ENCODE measurements at regions not wholly inside any gene's neighbourhood (a gene's known extent, or its start where the extent isn't known, plus 50 kb on each side); places are given as distances from the start of the nearest gene placed in this dataset.

DNA sequence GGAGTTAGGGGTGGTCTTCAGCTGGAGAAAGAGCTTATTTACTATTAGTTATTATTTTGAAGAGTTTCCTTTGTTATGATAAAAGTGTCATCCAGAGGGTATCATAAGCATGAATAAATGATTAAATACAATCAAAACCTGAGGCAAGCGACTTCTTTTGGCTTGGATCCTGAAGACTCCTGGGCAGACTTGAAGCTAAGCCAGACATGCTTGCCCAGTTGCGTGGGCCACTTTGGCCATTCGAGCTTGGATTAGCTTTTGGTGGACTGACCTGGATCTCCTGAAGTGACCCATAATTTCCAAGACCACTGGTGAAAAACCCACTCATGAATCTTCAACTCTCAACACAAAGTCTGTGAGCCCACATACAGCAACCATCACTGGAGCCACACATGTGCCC, 335.8 kb downstream of the NR2F1-AS1 start:
- TF ChIP-seq, protein P1, sequence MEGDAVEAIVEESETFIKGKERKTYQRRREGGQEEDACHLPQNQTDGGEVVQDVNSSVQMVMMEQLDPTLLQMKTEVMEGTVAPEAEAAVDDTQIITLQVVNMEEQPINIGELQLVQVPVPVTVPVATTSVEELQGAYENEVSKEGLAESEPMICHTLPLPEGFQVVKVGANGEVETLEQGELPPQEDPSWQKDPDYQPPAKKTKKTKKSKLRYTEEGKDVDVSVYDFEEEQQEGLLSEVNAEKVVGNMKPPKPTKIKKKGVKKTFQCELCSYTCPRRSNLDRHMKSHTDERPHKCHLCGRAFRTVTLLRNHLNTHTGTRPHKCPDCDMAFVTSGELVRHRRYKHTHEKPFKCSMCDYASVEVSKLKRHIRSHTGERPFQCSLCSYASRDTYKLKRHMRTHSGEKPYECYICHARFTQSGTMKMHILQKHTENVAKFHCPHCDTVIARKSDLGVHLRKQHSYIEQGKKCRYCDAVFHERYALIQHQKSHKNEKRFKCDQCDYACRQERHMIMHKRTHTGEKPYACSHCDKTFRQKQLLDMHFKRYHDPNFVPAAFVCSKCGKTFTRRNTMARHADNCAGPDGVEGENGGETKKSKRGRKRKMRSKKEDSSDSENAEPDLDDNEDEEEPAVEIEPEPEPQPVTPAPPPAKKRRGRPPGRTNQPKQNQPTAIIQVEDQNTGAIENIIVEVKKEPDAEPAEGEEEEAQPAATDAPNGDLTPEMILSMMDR (IDR thresholded peaks at IDR 0.05), result no peak
- no peak for TF ChIP-seq ZFX (IDR thresholded peaks at IDR 0.05; ENCODE audit: borderline replicate concordance)
